ENCODE measurements at regions not wholly inside any gene's neighbourhood (a gene's known extent, or its start where the extent isn't known, plus 50 kb on each side); places are given as distances from the start of the nearest gene placed in this dataset.

GRCh38 chr13:73293913-73294523 is 235.2 kb downstream of the KLF5 start:
- FAIRE-seq: no peak
- DNase-seq (ENCODE audit: insufficient read length, low spot score): no peak
- no peak for TF ChIP-seq CTCF (IDR thresholded peaks at IDR 0.05; ENCODE audit: insufficient read depth, missing control alignments)

GRCh38 chr13:73292127-73292526 is 233.3 kb downstream of the KLF5 start:
- no peak for DNase-seq (ENCODE audit: insufficient read length, low spot score)
- TF ChIP-seq CTCF (IDR thresholded peaks at IDR 0.05; ENCODE audit: insufficient read depth, missing control alignments): no peak

GRCh38 chr13:73290844-73291243 is 232.0 kb downstream of the KLF5 start:
- no peak for FAIRE-seq
- TF ChIP-seq CTCF (IDR thresholded peaks at IDR 0.05; ENCODE audit: insufficient read depth, missing control alignments): no peak
- no peak for DNase-seq (ENCODE audit: insufficient read length, low spot score)

More at GRCh38 chr13:73292127-73292526, 233.3 kb downstream of the KLF5 start:
- no peak for FAIRE-seq

- TF ChIP-seq CTCF (IDR thresholded peaks at IDR 0.05; ENCODE audit: insufficient read depth, missing control alignments): no peak
- DNase-seq (ENCODE audit: insufficient read length, low spot score) (no peak), FAIRE-seq (no peak)
Observed at GRCh38 chr13:73288596-73288995, 229.8 kb downstream of the KLF5 start.

GRCh38 chr13:73287831-73288230 is 229.0 kb downstream of the KLF5 start:
- DNase-seq (ENCODE audit: insufficient read length, low spot score): no peak
- no peak for TF ChIP-seq CTCF (IDR thresholded peaks at IDR 0.05; ENCODE audit: insufficient read depth, missing control alignments)
- no peak for FAIRE-seq

- DNase-seq (ENCODE audit: insufficient read length, low spot score): no peak
- no peak for FAIRE-seq
- no peak for TF ChIP-seq CTCF (IDR thresholded peaks at IDR 0.05; ENCODE audit: insufficient read depth, missing control alignments)
Observed at GRCh38 chr13:73286942-73287620, 228.3 kb downstream of the KLF5 start.

GRCh38 chr13:73286177-73286576 is 227.4 kb downstream of the KLF5 start:
- no peak for DNase-seq (ENCODE audit: insufficient read length, low spot score)
- FAIRE-seq: no peak
- TF ChIP-seq CTCF (IDR thresholded peaks at IDR 0.05; ENCODE audit: insufficient read depth, missing control alignments): no peak

All from D721Med (cell line).